ENCODE measurements at regions not wholly inside any gene's neighbourhood (a gene's known extent, or its start where the extent isn't known, plus 50 kb on each side); places are given as distances from the start of the nearest gene placed in this dataset.
A peak's percentile ranks its signal among the peaks of the same experiment; 100 is the strongest.

DNA sequence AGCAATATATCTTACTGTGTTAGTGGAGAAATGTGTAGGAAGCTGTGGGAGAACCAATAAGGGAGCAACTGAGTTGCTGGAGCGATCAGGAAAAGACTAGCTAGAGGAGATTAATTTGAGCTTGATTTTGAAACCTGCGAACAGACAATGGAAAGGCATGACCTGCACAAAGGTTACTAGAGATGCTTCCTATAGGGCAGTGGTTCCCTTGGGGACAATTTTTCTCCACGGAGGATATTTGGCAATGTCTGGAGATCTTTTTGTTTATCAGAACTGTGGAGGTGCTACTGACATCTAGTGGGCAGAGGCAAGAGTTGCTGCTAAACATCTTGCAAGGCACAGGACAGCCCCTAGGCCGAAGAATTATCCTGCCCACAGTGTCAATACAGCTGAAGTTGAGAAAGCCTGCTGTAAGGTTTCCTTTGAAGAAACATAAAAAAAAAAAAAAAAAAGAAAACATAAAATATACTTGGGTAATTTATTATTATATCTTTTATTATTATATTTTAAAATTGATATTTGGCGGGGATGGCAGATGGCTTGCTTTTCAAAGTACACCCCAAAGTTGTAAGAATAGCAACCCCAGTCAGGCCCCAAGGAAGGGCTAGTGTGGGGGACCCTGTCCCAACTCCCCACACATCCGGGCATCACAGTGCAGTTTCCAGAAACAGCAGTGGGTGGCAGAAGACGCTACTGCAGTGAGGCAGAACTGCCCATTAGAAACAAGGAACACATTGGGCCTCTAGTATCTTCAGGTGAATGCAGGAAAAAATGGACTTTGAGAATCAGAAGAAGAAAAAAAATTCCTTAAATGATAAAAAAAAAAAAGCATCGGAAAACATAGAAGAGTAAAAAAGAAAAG is 481.6 kb downstream of the SH2D4B start:
- DNase-seq (ENCODE audit: low read depth in 1 of 2, low spot score in 1 of 2), result peak in 1 of 2 donors; percentile 6

DNA sequence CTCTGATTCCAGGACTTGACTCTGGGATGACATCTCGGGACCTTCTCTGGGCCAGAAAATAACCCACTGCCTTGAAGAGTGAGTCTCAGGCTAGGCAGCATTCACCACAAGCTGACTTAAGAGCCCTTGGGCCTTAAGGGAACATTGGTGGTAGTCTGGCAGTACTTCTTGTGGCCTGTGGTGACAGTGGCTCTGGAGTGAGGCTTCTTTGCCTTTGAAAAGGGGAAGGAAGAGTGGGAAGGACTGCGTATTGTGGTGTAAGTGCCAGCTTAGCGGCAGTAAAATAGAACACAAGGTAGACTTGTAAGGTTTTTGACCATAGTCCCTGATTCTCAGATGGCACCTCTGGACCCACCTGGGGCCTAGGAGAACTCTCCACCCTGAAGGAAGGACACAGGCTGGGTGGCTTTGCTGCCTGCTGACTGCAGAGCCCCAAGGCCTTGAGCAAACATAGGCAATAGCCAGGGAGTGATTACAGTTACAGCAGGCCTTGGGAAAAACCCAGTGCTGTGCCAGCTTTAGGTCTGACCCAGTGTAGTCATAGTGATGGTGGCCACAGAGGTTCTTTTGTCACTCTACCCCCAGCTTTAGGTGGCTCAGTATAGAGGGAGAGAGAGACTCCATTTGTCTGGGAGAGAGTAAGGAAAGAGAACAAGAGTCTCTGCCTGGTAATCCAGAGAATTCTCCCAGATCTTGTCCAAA is 483.9 kb downstream of the SH2D4B start:
- DNase-seq (ENCODE audit: low read depth in 1 of 2, low spot score in 1 of 2), result no peak

DNA sequence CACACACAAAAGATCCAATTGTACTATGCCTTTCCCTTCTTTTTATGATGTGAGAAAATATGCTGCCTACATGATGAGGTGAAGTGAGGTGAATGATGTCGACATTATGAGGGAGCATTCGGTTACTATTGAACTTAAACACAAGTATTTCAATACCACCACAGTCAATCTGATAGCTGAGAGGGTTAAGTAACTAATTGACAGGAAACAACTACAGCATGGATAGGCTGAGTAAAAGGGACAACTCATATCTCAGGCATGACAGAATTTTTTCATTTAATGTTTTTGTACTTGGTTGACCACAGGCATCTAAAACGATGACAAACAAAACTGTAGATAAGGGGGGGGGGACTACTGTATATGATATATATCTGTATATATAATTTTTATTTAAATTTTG is 488.9 kb downstream of the SH2D4B start:
- no peak for DNase-seq (ENCODE audit: low read depth in 1 of 2, low spot score in 1 of 2)

DNA sequence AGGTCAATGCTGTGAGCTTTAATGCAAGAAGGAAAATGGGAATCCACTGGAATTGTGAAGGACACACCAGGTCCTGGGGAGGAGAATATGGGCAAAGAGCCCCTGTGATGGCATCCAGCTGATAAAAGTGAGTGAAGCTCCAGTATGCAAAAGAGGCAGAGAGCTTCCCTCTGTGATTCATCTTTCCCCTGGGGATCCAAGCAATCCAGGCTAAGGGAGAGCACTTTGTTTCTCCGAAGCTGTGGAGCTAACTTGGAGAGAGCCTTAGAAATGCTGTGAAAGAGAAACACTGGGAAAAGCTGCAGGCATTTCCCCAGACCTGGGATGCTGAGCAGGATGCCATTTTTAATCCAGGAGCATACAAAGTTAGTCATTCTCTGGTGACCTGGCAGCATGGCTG is 489.5 kb downstream of the SH2D4B start:
- DNase-seq (ENCODE audit: low read depth in 1 of 2, low spot score in 1 of 2), result no peak

DNA sequence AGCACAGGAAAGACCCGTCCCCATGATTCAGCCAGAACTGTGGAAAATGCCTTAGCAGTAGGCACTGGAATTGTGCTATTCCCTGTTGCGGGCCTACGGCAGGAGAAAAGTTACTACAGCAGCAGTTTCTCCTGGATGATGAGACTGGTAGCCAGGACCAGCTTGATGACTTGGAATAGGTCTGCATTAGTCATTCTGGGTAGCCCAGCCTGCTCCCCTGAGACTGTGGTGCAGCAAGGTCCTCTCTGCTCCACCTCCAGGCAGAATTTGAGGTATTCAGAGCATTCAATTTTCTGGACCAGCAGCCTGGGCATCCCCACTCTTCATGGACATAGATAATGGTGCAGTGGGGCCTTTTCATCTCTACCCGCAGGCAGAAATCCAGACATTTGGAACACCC is 490.0 kb downstream of the SH2D4B start:
- no peak for DNase-seq (ENCODE audit: low read depth in 1 of 2, low spot score in 1 of 2)

DNA sequence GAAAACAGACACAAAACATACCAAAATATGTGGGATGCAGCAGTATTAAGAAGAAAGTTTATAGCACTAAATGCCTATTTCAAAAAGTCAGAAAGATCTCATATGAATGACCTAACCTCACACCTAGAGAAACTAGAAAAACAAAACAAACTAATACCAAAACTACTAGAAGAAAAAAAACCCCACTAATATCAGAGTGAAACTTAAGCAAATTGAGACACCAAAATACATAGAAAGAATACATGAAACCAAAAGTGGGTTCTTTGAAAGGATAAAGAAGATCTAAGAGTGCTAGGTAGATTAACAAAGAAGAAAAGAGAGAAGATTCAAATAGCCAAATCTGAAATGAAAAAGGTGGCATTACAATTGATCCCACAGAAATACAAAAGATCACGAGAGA is 494.1 kb downstream of the SH2D4B start:
- no peak for DNase-seq (ENCODE audit: low read depth in 1 of 2, low spot score in 1 of 2)

DNA sequence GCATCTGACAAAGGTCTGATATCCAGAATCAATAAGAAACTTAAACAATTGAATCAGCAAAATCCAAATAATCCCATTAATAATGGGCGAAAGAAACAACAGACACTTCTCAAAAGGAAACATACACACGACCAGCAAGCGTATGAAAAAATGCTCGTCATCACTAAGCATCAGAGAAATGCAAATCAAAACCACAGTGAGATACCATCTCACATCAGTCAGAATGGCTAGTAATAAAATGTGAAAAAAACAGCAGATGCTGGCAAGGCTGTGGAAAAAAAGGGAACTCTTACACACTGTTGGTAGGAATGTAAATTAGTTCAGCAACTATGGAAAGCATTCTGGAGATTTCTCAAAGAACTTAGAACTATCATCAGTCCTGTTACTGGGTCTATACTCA is 496.7 kb downstream of the SH2D4B start:
- DNase-seq (ENCODE audit: low read depth in 1 of 2, low spot score in 1 of 2), result no peak

DNA sequence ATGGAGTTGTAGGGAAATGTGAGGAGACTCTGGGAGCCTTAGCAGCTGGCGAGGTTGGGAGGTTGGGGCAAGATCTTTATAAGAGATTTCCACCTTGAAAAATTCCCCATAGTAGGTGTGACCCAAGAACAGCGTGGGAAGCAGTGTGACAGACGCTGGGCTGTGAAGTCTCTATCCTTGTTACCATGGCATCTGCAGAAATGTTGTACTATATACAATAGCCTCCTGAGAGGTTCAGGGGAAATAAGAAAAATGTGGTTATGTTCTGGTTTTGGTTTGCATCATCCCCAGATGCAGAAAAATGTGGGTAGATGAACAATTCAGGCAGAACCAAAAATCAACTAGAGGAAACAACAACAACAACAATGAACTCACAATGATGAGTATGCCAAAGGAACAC is 498.6 kb downstream of the SH2D4B start:
- no peak for DNase-seq (ENCODE audit: low read depth in 1 of 2, low spot score in 1 of 2)

DNA sequence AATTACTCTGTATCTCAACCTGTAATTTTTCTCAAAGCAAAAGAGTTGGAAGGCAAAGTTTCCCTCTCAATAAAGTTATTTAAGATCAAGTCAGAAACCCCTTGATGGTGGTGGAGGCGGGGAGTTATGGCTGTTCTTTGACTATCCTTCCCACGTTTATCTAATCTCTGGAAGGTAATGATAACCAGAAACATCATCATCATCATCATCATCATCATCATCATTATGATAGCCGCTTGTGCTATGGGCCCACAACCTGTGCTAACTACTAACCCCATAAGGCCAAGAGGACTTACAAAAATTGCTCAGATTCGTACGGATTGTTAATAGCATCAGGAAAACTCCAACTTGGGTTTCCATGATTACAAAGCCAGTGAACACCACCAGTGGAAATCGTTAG is 502.3 kb downstream of the SH2D4B start:
- no peak for DNase-seq (ENCODE audit: low read depth in 1 of 2, low spot score in 1 of 2)

DNA sequence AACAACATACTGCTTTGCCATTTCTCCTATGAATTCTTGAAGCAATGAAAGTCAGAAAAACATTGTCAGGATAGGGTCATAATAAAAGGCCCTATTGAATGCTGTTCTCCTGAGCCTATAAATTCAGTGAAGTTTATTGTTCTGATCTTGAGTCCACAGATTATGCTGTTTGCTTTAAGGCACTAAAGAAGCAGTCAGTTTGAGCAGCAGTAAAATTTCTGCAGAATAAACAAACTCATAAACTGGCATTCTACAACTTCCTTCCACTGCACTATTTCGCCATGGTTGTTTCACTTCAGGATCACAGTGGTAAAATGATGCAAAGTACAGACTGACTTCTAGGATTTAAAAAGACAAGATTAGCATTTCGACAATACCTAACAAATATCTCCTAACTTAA is 503.2 kb downstream of the SH2D4B start:
- no peak for DNase-seq (ENCODE audit: low read depth in 1 of 2, low spot score in 1 of 2)

DNA sequence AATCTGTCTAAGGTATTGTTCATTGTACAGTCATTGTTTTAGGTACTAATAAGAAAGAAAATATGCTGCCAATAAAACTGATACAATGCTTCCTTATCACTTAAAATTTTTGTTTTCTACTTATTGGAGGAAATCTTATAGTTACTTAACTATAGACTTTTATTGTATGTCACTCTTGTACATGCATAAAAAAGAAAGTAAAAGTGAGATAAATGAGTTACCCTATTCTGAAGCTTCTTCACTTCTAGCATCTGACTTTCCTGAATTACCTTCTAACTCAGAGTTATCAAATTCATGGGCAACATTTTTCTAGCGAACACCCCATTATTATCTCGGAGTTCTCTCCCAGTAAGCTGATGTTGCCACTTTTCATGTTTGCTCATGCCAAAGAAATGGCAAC is 504.9 kb downstream of the SH2D4B start:
- DNase-seq (ENCODE audit: low read depth in 1 of 2, low spot score in 1 of 2), result no peak

DNA sequence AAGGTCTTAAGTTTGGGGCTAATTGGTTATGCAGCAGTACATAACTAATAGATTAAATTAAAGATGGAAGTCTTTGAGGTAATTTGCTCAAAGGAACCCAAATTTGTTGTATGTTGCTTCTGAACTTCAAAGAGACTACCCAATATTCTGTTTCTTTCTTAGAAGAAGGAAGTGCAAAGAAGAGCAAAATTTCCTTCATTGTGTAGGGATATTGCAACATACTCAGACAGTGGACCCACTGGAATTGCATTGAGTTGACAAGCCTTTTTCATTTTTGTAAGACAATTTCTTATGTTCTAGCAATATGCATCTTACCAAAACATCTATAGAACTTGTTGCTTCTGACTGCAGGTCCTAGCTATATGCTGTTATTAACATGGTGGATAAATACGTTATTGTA is 527.8 kb downstream of the SH2D4B start:
- DNase-seq (ENCODE audit: low read depth in 1 of 2, low spot score in 1 of 2), result no peak

DNA sequence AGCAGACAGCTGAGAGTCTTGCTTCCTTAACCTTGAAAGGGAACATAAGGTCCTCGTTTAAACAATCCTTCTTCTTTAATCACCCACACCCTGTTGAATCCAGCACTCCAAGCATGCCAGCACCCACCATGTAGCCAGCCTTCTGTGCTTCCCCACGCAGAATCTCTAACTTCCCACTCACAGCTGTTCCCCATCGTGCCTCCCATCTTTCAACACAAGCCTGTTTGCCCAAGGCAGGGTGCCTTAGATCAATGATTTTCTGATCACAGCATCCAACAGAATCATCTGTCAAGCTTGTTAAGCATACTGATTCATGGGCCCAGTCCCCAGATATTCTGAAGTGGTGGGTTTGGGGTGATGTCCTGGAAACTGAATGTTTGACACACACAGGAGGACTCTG is 530.8 kb downstream of the SH2D4B start:
- no peak for DNase-seq (ENCODE audit: low read depth in 1 of 2, low spot score in 1 of 2)

DNA sequence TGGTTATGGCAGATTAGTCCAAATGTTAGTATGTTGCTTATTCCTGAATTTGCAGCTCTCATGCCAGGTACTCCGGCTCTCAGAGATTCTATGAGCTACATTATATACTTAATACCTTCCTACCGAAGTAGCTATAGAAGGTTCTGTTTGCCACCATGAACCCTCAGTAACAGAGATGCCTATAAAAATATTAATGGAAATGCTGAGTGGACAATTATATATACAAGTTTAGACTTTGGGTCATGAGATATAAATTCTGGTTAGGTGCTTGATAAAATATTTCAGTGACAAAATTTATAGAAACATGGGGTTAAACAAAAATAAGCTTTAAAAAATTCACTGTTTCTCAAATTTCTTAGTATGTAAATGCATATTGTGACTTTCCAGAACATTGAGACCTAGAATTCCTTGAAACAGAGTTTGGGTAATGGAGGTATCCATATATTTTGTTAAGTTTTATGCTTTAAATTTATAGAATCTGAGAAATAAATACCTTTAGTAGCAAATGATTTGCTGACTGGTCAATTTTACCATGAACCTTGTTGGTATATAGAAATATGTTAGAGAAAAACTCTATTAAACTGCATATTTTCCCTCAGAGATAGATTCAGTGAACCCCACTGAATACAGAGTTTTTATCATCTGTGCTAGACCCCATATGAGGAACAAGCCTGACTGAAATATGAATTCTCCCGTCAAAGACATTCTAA is 533.5 kb downstream of the SH2D4B start:
- DNase-seq (ENCODE audit: low read depth in 1 of 2, low spot score in 1 of 2), result no peak

DNA sequence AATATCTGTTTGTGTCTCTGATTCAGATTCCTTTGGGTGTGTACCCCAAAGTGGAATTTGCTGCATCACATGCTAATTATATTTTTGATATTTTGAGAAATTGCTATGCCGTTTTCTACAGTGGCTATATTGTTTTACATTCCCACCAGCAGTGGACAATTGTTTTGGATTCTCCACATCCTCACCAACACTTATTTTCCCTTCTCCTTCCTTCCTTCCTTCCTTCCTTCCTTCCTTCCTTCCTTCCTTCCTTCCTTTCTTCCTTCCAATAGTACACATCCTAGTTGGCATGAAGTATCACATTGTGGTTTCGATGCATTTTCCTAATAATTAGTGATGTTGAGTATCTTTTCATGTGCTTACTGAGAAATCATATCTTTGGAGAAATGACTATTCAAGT is 535.5 kb downstream of the SH2D4B start:
- DNase-seq (ENCODE audit: low read depth in 1 of 2, low spot score in 1 of 2), result no peak

DNA sequence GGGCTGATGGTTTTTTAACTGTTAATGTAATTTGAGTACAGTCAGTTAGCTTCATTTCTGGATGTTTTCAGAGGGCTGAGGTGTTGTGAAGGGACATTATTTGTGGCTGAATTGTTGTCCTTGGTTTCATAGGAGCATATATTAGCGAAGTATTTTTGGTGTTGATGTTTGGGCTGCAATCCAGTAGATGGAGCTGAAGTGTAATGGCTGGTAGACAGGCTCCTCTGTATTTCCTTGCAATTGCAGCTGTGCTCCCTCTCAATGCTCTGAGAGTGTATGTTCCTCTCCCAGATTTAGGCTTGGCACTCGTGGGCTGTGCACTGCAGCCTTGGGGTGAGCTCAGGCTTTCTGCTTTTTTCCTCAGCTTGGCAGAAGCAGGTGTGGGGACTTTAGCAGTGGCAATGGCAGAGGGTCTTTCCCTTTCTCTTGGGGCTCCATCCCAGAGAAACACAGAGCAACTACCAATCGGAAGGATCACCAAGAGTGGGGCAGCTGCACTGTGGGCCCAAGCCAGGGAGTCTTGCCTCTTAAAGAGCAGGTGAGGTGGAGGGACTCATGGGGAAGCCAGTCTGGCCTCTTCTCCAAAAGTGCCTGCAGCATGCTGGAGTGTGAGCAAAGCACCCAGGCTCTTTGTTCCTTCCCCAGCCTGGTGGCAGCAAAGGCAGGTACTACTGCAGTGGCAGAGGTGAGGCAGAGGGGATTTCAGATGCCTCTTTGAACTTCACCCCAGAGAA is 544.4 kb downstream of the SH2D4B start:
- no peak for DNase-seq (ENCODE audit: low read depth in 1 of 2, low spot score in 1 of 2)

DNA sequence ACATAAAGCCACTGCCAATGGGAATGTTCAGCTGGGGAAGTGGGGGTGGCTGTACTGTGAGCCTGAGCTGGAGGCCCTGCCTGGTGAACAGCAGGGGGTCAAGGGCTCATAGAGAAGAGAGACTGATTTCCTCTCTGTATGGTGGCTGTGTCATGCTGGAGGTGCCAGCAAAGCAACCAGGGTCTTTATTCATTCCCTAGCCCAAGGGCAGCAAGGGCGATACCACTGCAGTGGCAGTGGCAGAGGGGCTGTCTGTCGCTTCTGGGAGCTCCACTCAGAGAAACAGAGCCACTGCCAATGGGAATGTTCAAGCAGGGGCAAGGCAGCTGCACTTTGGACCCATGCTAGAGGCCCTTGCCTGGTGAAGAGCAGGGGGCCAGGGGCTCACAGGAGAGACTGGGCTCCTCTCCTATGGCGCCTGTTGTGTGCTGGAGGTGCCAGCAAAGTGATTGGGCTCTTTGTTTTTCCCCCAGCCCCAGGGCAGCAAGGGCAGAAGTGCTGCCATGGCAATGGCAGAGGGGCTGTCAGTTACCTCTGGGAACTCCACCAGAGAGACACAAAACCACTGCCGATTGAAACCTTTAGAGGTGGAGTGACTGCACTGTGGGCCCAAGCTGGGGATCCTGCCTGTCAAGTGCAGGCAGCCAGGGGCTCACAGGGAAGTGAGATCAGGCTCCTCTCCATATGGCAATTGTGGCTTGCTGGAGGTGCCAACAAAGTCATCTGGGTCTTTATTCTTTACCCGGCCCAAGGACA is 545.1 kb downstream of the SH2D4B start:
- no peak for DNase-seq (ENCODE audit: low read depth in 1 of 2, low spot score in 1 of 2)

DNA sequence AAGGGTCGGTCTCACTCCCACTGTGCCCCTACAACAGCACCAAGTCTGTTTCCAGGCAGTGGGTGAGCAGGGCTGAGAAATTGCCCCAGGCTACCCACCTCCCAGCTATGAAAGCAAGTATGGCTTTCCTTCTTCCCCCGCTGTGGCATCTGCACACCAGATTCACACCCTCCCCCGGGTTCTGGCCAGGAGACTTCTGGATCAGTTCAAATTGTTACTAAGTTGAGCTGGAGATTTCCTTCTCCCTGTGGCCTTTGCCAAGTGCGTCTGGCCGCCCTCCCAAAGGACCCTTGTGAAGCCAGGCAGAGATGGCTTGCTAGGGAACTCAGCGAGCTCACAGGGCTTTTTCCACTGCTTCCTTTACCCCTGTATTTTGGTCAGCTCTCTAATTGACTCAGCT is 555.4 kb downstream of the SH2D4B start:
- no peak for DNase-seq (ENCODE audit: low read depth in 1 of 2, low spot score in 1 of 2)

DNA sequence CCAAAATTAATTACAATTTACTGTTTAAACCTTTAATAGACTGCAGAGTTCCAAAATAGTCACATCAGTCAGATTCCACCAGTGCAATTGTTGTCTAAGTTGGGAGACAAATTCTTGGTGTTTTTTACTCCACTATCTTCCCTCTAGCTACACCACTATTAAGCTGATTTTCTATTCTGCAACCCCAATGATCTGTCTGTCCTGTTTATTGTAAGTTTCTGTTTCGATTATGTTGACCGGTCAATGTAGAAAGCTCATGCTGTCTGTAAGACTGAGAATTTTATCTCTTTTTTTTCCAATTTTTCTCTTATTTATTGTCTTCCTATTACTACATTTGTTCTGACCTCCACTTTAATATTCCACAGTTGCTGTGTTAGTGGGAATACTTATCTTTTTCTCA is 557.5 kb downstream of the SH2D4B start:
- DNase-seq (ENCODE audit: low read depth in 1 of 2, low spot score in 1 of 2), result no peak

DNA sequence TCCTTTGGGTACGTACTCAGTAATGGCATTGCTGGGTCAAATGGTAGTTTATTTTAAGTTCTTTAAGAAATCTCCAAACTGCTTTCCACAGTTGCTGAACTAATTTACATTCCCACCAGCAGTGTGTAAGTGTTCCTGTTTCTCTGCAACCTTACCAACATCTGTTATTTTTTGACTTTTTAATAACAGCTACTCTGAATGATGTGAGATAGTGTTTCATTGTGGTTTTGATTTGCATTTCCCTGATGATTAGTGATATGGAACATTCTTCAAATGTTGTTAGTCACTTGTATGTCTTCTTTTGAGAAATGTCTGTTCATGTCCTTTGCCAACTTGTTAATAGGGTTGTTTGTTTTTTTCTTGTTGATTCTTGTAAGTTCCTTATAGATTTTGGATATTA is 558.9 kb downstream of the SH2D4B start:
- no peak for DNase-seq (ENCODE audit: low read depth in 1 of 2, low spot score in 1 of 2)

DNA sequence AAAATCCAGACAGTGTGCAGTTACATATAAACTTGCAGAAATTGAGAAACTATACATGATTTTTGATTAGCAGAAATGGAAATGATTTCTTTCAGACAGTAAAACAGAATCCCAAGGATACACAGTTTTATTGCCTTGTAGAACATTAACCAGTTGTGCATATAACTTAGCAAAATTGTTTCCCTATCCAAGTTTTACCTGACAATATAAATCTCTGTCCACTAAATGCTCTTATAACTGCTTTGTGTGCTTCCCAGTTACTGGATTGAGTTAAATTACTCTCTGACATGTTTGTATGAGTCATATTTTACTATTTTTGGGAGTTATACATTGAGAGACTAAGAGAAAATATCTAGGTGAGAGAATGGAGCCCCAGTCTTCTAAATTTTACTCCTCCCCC is 563.4 kb downstream of the SH2D4B start:
- no peak for DNase-seq (ENCODE audit: low read depth in 1 of 2, low spot score in 1 of 2)

Measured in activated CD4-positive, alpha-beta T cell treated with anti-CD3 and anti-CD28 coated beads, Interleukin-2, amount 50 U/mL, for 24 hours (primary cell).